ENCODE measurements at regions not wholly inside any gene's neighbourhood (a gene's known extent, or its start where the extent isn't known, plus 50 kb on each side); places are given as distances from the start of the nearest gene placed in this dataset.

- in situ Hi-C loops (cut with MboI; ENCODE audit: low sequenced_read_pairs) = no loop called here
Observed at GRCh38 chr3:104855702-104856101, 511.0 kb upstream of the ALCAM start.

DNA sequence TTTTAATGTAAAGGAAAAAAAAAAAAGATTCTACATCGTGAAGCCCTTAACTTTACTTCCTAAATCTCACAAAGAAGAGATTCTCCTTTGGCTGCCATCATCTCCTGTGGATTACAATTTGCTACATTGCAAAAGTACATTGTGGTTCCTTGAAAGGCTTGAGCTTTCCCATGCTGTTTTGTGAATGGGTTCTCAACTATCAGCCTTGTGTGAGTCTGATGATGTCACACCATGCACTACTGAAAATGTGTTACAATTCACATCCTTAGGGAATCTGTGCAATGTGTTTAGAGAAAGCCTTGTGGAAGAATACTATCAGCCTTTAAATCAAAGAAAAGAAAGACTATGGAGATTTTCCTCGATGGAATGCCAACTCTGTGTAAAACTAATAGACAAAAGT lies 510.0 kb upstream of the ALCAM start:
- in situ Hi-C loops (cut with MboI; ENCODE audit: low sequenced_read_pairs) = no loop called here

DNA sequence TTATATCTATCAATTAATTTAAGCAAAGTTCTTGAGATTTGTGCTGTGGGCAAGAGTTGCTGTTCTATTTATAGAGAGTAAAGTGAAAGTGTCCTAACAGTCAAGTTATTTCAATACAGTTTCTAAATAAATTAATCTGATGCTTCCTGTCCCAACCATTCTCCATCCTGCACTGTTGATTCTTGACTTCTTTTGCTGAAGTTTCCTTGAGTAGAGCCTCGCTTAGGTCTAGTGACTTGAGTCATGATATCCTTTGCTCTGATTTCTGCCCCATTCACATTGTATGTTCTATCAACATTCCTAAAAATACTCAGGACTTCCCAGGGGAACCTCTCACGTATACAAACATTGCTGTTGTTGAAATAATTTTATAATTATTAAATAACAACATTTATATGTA lies 498.4 kb upstream of the ALCAM start:
- in situ Hi-C loops (cut with MboI; ENCODE audit: low sequenced_read_pairs) = no loop called here

- in situ Hi-C loops (cut with MboI; ENCODE audit: low sequenced_read_pairs) = no loop called here
Observed at GRCh38 chr3:104870276-104870675, 496.4 kb upstream of the ALCAM start.

DNA sequence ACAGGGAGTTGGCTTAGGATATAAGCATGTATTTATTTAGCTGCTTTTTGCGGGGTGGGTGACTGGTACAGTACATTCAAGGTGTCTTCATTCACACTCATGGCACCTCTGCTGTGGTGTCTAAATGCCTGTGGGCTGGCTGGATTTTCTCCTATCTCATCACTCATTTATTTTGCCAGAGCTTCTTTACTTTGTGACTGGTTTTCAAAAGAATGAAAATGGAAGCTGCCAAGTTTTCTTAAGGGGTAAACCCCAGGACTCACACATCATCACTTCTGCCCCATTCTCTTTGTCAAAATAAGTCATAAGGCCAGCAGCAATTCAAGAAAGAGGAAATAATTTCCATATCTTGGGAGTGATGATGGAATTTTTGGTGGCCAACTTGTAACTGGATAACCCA lies 493.4 kb upstream of the ALCAM start:
- in situ Hi-C loops (cut with MboI; ENCODE audit: low sequenced_read_pairs) = no loop called here

GRCh38 chr3:104878395-104878794 lies 488.3 kb upstream of the ALCAM start:
- in situ Hi-C loops (cut with MboI; ENCODE audit: low sequenced_read_pairs) = no loop called here

DNA sequence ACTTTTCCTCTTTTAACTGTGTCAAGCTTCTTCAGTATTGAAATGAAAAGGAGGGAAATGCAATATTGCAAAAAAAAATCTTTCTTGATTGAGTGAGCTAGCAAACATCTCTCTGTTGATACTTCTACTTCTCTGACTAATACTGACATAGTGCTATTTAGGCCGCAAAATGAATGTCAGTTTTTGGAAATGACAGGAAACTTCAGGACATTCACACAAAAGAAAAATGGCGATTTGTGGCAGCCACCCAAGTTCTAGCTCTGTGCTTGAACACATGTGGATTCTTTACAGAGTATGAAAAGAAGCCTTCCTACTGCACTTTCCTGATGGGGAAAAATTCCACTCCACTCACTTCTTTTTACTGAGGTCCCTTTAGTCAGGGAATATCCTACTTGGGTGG lies 486.8 kb upstream of the ALCAM start:
- in situ Hi-C loops (cut with MboI; ENCODE audit: low sequenced_read_pairs) = no loop called here

GRCh38 chr3:104885214-104885814 lies 481.4 kb upstream of the ALCAM start:
- in situ Hi-C loops (cut with MboI; ENCODE audit: low sequenced_read_pairs) = no loop called here

- in situ Hi-C loops (cut with MboI; ENCODE audit: low sequenced_read_pairs) = no loop called here
Observed at GRCh38 chr3:104886220-104886995, 480.3 kb upstream of the ALCAM start.

GRCh38 chr3:104887069-104887468 lies 479.6 kb upstream of the ALCAM start:
- in situ Hi-C loops (cut with MboI; ENCODE audit: low sequenced_read_pairs) = no loop called here

GRCh38 chr3:104887619-104888018 lies 479.1 kb upstream of the ALCAM start:
- in situ Hi-C loops (cut with MboI; ENCODE audit: low sequenced_read_pairs) = no loop called here

DNA sequence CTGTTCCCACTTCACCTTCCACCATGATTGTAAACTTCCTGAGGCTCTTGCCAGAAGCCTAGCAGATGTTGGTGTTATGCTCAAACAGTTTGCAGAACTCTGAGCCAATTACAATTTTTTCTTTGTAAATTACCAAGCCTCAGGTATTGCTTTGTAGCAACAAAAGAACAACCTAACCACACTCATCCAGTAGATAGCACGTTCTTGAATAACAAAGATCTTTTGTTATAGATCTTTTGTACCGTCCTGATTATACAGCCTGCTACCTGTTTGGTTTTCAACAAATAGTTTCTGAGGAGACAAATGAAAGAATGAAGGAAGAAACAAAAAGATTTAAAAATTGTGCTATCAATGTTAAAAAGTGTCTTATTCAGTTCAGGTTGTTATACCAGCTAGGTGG lies 474.7 kb upstream of the ALCAM start:
- in situ Hi-C loops (cut with MboI; ENCODE audit: low sequenced_read_pairs) = no loop called here

- in situ Hi-C loops (cut with MboI; ENCODE audit: low sequenced_read_pairs) = no loop called here
Observed at GRCh38 chr3:104896624-104897023, 470.1 kb upstream of the ALCAM start.

- in situ Hi-C loops (cut with MboI; ENCODE audit: low sequenced_read_pairs) = no loop called here
Observed at GRCh38 chr3:104901396-104901795, 465.3 kb upstream of the ALCAM start.

DNA sequence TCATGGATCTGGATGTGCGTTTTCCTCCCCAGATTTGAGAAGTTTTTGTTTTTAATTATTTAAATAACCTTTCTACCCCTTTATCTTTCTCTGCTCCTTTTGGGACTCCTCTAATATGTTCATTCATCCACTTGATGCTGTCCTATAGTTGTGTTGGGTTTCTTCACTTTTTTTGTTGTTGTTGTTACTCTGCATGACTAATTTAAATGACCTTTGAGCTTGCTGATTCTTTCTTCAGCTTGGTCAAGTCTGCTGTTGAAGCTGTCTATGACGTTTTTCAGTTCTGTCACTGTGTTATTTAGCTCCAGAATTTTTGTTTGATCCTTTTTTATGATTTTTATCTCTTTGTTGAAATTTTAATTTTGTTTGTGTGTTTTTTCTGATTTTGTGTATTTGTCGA lies 463.6 kb upstream of the ALCAM start:
- in situ Hi-C loops (cut with MboI; ENCODE audit: low sequenced_read_pairs) = no loop called here

DNA sequence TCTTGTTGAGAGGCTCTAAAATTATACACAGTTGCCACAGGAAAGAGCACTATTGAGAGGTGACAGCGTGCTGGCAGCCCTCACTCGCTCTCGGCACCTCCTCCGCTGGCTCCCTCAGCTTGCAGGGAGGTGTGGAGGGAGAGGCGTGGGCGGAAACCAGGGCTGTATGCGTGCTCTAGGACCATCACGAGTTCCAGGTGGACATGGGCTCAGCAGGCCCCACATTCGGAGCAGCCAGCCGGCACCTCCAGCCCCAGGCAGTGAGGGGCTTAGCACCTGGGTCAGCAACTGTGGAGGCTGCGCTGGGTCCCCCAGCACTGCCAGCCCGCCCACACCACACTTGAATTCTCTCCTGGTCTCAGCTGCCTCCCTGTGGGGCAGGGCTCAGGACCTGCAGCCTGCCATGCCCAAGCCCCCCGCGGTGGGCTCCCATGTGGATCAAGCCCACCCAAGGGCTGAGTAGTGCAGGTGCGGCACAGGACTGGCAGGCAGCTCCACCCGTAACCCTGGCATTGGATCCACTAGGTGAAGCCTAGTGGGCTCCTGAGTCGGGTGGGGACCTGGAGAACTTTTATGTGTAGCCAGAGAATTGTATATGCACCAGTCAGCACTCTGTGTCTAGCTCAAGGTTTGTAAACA lies 460.6 kb upstream of the ALCAM start:
- in situ Hi-C loops (cut with MboI; ENCODE audit: low sequenced_read_pairs) = no loop called here

- in situ Hi-C loops (cut with MboI; ENCODE audit: low sequenced_read_pairs) = no loop called here
Observed at GRCh38 chr3:104907507-104907906, 459.2 kb upstream of the ALCAM start.

DNA sequence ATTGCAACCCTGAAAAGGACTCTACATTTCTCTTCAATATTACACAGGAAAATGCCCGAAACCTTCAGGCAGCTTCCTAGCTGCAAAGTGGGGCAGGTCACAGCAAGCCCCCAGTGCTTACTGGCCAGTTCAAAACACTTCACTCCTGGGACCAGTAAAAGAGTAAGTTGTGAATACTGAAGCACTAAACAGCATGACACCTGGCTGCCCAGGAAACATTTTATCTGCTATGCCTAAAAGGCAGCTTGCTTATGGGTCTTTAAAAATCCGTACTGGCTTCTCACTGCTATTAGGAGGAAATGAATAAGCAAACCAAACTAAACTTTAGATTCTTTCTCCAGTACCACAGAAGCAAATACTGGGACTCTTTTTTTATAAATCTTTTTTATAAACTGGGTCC lies 457.9 kb upstream of the ALCAM start:
- in situ Hi-C loops (cut with MboI; ENCODE audit: low sequenced_read_pairs) = no loop called here

- in situ Hi-C loops (cut with MboI; ENCODE audit: low sequenced_read_pairs) = no loop called here
Observed at GRCh38 chr3:104909198-104909597, 457.5 kb upstream of the ALCAM start.

DNA sequence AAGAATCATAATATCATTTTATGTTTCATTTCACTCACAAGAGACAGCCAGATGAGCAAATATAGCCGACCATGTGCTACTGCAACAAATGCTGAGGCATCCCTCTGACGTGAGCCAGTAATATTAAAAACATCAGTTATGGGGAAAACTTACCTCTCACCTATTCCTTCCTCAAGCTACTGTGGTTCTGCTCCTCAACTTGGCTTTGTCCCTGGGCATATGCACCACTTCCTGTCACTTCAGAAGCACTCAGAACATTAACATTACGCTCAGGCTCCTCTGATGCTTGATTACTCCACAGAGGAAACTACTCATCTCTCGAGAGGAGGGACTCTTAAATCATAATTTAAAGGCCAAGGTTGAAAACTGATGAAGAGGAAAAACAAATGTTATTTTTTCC lies 457.0 kb upstream of the ALCAM start:
- in situ Hi-C loops (cut with MboI; ENCODE audit: low sequenced_read_pairs) = no loop called here

DNA sequence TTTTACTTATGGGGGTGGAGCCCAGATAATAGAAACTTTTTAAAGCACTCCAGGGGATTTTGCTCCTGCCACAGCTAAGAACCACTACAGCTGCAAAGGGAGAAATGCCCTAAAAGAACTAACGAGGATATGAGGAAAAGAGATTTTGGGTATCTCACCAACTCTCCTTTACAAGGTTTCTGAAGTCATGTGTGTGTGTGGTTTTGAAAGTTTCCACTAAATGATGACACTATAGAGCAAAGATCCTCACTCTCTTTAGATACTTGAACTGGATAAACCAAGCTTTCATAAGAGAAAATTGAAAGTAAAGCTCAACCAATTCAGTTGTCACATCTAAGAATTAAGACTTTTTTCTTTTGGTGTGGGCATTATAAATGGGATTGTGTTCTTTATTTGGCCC lies 455.3 kb upstream of the ALCAM start:
- in situ Hi-C loops (cut with MboI; ENCODE audit: low sequenced_read_pairs) = no loop called here

GRCh38 chr3:104916971-104917370 lies 449.7 kb upstream of the ALCAM start:
- in situ Hi-C loops (cut with MboI; ENCODE audit: low sequenced_read_pairs) = no loop called here

All from HL-60/S4 (cell line).